H1 (cell line): ENCODE measurements at regions not wholly inside any gene's neighbourhood (a gene's known extent, or its start where the extent isn't known, plus 50 kb on each side); places are given as distances from the start of the nearest gene placed in this dataset.

Experiments used
- CTCF ChIA-PET: fragments of 300-600 bp; sonication (Branson Sonifier 250); formaldehyde crosslinking; loops from one replicate; lab custom pipeline; 2021; ENCODE audit not compliant: partially characterized antibody; lab: Charles Lee
- POLR2A ChIA-PET: fragments of 300-600 bp; sonication (Branson Sonifier 250); formaldehyde crosslinking; loops from one replicate; lab custom pipeline; 2021; ENCODE audit warnings: inconsistent platforms; ENCODE audit not compliant: partially characterized antibody; lab: Charles Lee
- DNase-seq, 2 experiments: peaks; one replicate each; pipeline versions ENCODE4 v3.0.0 to v3.0.0-alpha.2; 2010 to 2022; ENCODE audit warnings: low spot score in 2 of 2, low read depth in 1 of 2, mixed read lengths in 1 of 2
- FAIRE-seq: peaks from 2 replicates; lab custom pipeline; 2011; peaks lifted over from hg19 to GRCh38; lab: Jason Lieb, UNC
- H2AFZ ChIP-seq: 2 replicates; pipeline ENCODE4 v1.8.1; 2012; ENCODE audit warnings: low read length, inconsistent platforms
- H2AK5ac ChIP-seq: 2 replicates; pipeline ENCODE4 v1.6.1; 2013; ENCODE audit warnings: low read depth, low read length
- H2BK120ac ChIP-seq: replicated peaks from 2 replicates; pipeline ENCODE3; 2013; ENCODE audit warnings: low read depth, low read length, inconsistent platforms
- H2BK12ac ChIP-seq: 2 replicates; pipeline ENCODE4 v1.6.1; 2013; ENCODE audit warnings: low read depth, low read length
- H2BK15ac ChIP-seq: 2 replicates; pipeline ENCODE4 v1.6.1; 2013; ENCODE audit warnings: low read length
- H2BK20ac ChIP-seq: 2 replicates; pipeline ENCODE4 v1.6.1; 2013; ENCODE audit warnings: low read length
- H2BK5ac ChIP-seq: 2 replicates; pipeline ENCODE4 v1.6.1; 2013; ENCODE audit warnings: low read depth, low read length
- H3K14ac ChIP-seq: 2 replicates; pipeline ENCODE4 v1.6.1; 2013; ENCODE audit warnings: inconsistent platforms; ENCODE audit not compliant: insufficient read length
- H3K18ac ChIP-seq: 2 replicates; pipeline ENCODE4 v1.6.1; 2013; ENCODE audit warnings: low read length; ENCODE audit errors: extremely low read depth
- H3K23ac ChIP-seq: 2 replicates; pipeline ENCODE4 v1.6.1; 2013; ENCODE audit warnings: inconsistent platforms; ENCODE audit not compliant: insufficient read length
- H3K23me2 ChIP-seq: 2 replicates; pipeline ENCODE4 v1.6.1; 2013; ENCODE audit warnings: low read depth, low read length
- H3K27ac ChIP-seq: 2 replicates; pipeline ENCODE4 v1.6.1; 2011; ENCODE audit warnings: low read depth, low read length, inconsistent platforms
- H3K27me3 ChIP-seq, 4 experiments: replicated peaks in 1 of 4; 1 replicate in 1 of 4; 2 replicates in 3 of 4; pipeline versions ENCODE4 v1.6.1 to v1.8.1; 2011 to 2013; ENCODE audit warnings: low read length in 3 of 4, mild to moderate bottlenecking in 3 of 4, inconsistent platforms in 2 of 4, mixed read lengths in 2 of 4, moderate library complexity in 1 of 4; ENCODE audit not compliant: control insufficient read depth in 3 of 4, insufficient read depth in 3 of 4; ENCODE audit errors: extremely low read depth in 1 of 4
- H3K36me3 ChIP-seq, 4 experiments: 2 replicates each; pipeline versions ENCODE4 v1.6.1 to v1.8.1; 2011 to 2013; ENCODE audit warnings: mild to moderate bottlenecking in 4 of 4, low read length in 3 of 4, moderate library complexity in 2 of 4, control low read depth in 1 of 4, inconsistent platforms in 1 of 4; ENCODE audit not compliant: insufficient read depth in 4 of 4, control insufficient read depth in 2 of 4
- H3K4ac ChIP-seq: replicated peaks from 2 replicates; pipeline ENCODE3; 2013; ENCODE audit warnings: low read length, low read depth, mixed read lengths, inconsistent platforms; ENCODE audit not compliant: insufficient read length
- H3K4me1 ChIP-seq, 4 experiments: replicated peaks in 1 of 4; 1 replicate in 1 of 4; 2 replicates in 3 of 4; pipeline versions ENCODE4 v1.6.1 to v1.8.1; 2011 to 2013; ENCODE audit warnings: low read length in 3 of 4, inconsistent platforms in 2 of 4, mixed read lengths in 1 of 4; ENCODE audit not compliant: insufficient read depth in 4 of 4, control insufficient read depth in 3 of 4
- H3K4me2 ChIP-seq, 2 experiments: 2 replicates each; pipeline versions ENCODE4 v1.6.1 to v1.8.1; 2011 to 2013; ENCODE audit warnings: low read depth in 2 of 2, low read length in 2 of 2, control low read depth in 1 of 2, inconsistent platforms in 1 of 2, mild to moderate bottlenecking in 1 of 2; ENCODE audit not compliant: insufficient read depth in 1 of 2
- H3K4me3 ChIP-seq, 4 experiments: fragments of 200-600, 300-600 bp in 1 of 4; sonication (generic), shearing (Covaris generic), sonication (Bioruptor Twin) in 1 of 4; 2 replicates each; pipeline versions ENCODE4 v1.5.1 to v1.8.1; 2011 to 2016; ENCODE audit warnings: low read length in 4 of 4, low read depth in 3 of 4, control low read depth in 2 of 4, inconsistent platforms in 2 of 4, mild to moderate bottlenecking in 2 of 4, mixed read lengths in 1 of 4, moderate library complexity in 1 of 4; ENCODE audit not compliant: insufficient read depth in 2 of 4; ENCODE audit errors: extremely low read depth in 1 of 4
- H3K56ac ChIP-seq: replicated peaks from 2 replicates; pipeline ENCODE3; 2013; ENCODE audit warnings: low read depth, mild to moderate bottlenecking, mixed read lengths, low read length, inconsistent platforms; ENCODE audit not compliant: insufficient read length
- H3K79me1 ChIP-seq: 2 replicates; pipeline ENCODE4 v1.6.1; 2013; ENCODE audit warnings: low read depth, low read length, control low read depth
- H3K79me2 ChIP-seq, 2 experiments: 2 replicates each; pipeline versions ENCODE4 v1.6.1 to v1.8.1; 2012 to 2013; ENCODE audit warnings: low read length in 2 of 2, mild to moderate bottlenecking in 2 of 2, inconsistent platforms in 1 of 2; ENCODE audit not compliant: insufficient read depth in 2 of 2, control insufficient read depth in 1 of 2
- H3K9ac ChIP-seq, 4 experiments: replicated peaks in 1 of 4; 1 replicate in 1 of 4; 2 replicates in 3 of 4; pipeline versions ENCODE4 v1.6.1 to v1.8.1; 2011 to 2013; ENCODE audit warnings: low read depth in 3 of 4, low read length in 3 of 4, control low read depth in 2 of 4, mild to moderate bottlenecking in 2 of 4, moderate library complexity in 2 of 4, inconsistent platforms in 1 of 4; ENCODE audit errors: extremely low read depth in 1 of 4
- H3K9me3 ChIP-seq, 2 experiments: 2 replicates each; pipeline versions ENCODE4 v1.6.1 to v1.8.1; 2012 to 2013; ENCODE audit warnings: mild to moderate bottlenecking in 2 of 2, moderate library complexity in 2 of 2, control low read depth in 1 of 2, inconsistent platforms in 1 of 2, low read depth in 1 of 2, low read length in 1 of 2, mixed read lengths in 1 of 2; ENCODE audit not compliant: insufficient read depth in 2 of 2
- H4K20me1 ChIP-seq, 2 experiments: replicated peaks in 1 of 2; 2 replicates each; pipeline versions ENCODE3 to v1.8.1; 2011 to 2013; ENCODE audit warnings: inconsistent platforms in 2 of 2, low read length in 2 of 2, mild to moderate bottlenecking in 1 of 2; ENCODE audit not compliant: insufficient read depth in 2 of 2, control insufficient read depth in 1 of 2
- H4K5ac ChIP-seq: 2 replicates; pipeline ENCODE4 v1.6.1; 2013; ENCODE audit warnings: low read length, low read depth, mixed read lengths, inconsistent platforms; ENCODE audit not compliant: insufficient read length
- H4K8ac ChIP-seq: 2 replicates; pipeline ENCODE4 v1.8.0; 2013; ENCODE audit warnings: mild to moderate bottlenecking, moderate library complexity, low read length, inconsistent platforms; ENCODE audit not compliant: insufficient read depth; ENCODE audit errors: extremely low read depth
- H4K91ac ChIP-seq: replicated peaks from 2 replicates; pipeline ENCODE3; 2013; ENCODE audit warnings: low read length, mixed read lengths, inconsistent platforms; ENCODE audit not compliant: insufficient read length
- CHD1 ChIP-seq: IDR thresholded peaks from 2 replicates; pipeline ENCODE4 v1.6.1; 2012; ENCODE audit warnings: low read depth, low read length, improper control_type of control experiment
- CTBP2 ChIP-seq: IDR thresholded peaks from 2 replicates; pipeline ENCODE4 v1.7.0; 2011; ENCODE audit warnings: borderline replicate concordance, mild to moderate bottlenecking, moderate library complexity, mixed read lengths, low read length; ENCODE audit not compliant: insufficient read depth, insufficient read length
- EGR1 ChIP-seq: IDR thresholded peaks from 2 replicates; pipeline ENCODE4 v1.6.1; 2011; ENCODE audit warnings: low read depth, low read length, borderline replicate concordance
- KDM4A ChIP-seq: IDR thresholded peaks from one replicate; pipeline ENCODE4 v1.7.1; 2012; ENCODE audit warnings: low read depth, mild to moderate bottlenecking, moderate library complexity, low read length, inconsistent platforms; ENCODE audit not compliant: severe bottlenecking
- RNF2 ChIP-seq: fragments of 200-900, 300-1000 bp; sonication (generic); IDR thresholded peaks from 2 replicates; pipeline ENCODE4 v1.7.1; 2016; ENCODE audit warnings: borderline replicate concordance, low read depth, mild to moderate bottlenecking, antibody characterized with exemption, low read length; ENCODE audit not compliant: poor library complexity, severe bottlenecking; ENCODE audit errors: missing control alignments
- SAP30 ChIP-seq: fragments of 300-600 bp; sonication (generic); IDR thresholded peaks from 2 replicates; pipeline ENCODE4 v1.7.1; 2012; ENCODE audit warnings: low read length, moderate library complexity, mild to moderate bottlenecking, inconsistent platforms; ENCODE audit not compliant: insufficient read depth, insufficient replicate concordance
- SIRT6 ChIP-seq: IDR thresholded peaks from one replicate; pipeline ENCODE4 v1.7.1; 2012; ENCODE audit warnings: low read length, inconsistent platforms
- SP2 ChIP-seq: IDR thresholded peaks from 2 replicates; pipeline ENCODE4 v1.6.1; 2012; ENCODE audit warnings: mild to moderate bottlenecking, low read length, inconsistent platforms
- WGBS, 2 experiments: shearing (Covaris generic) in 1 of 2; methylation state at CpG; one replicate each; pipeline versions ENCODE4 v1.1.6 to v1.1.7; 2013 to 2015; ENCODE audit warnings: low lambda C conversion rate in 2 of 2, mixed read lengths in 2 of 2, inconsistent platforms in 1 of 2, low coverage in 1 of 2, missing lambda C conversion rate in 1 of 2; ENCODE audit not compliant: insufficient replicate concordance in 2 of 2, insufficient coverage in 1 of 2, insufficient read length in 1 of 2; ENCODE audit errors: extremely low coverage in 1 of 2, missing lambda C conversion rate in 1 of 2; 5-methylcytosine and 5-hydroxymethylcytosine counted together
- TF ChIP-seq, protein P1 (sequence below): IDR thresholded peaks from 2 replicates; pipeline ENCODE4 v1.6.1; 2012; ENCODE audit warnings: low read length, inconsistent platforms
- TF ChIP-seq, protein P2 (sequence below): IDR thresholded peaks from 2 replicates; pipeline ENCODE4 v1.6.1; 2012; ENCODE audit warnings: inconsistent platforms
- TF ChIP-seq, protein P3 (sequence below): IDR thresholded peaks from 2 replicates; pipeline ENCODE4 v1.6.1; 2012; ENCODE audit warnings: inconsistent platforms

DNA sequence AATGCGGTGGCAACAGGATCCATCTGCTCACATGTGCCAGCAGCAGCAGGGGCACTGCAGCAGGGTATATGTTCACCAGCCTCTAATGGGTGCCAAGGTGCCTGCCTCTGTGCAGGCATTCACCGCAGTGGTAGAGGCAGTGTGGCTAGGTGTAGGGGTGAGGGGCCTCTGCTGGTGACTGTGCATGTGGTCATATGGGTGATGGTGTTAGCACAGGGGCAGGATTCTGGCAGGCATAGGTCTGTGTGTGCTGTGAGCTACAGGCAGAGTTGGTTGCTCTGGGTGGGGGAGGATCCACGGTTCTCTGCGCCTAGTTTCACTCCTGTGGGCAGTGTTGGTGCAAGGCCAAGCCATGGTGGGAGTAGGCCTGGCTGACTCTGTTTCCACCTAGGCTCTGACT, 566.5 kb upstream of the GNPDA2 start:
- Histone ChIP-seq H3K4me3 (no peak overlapping the region), H2BK15ac (no peak overlapping the region), H2BK5ac (no peak overlapping the region), H3K9me3 (no peaks in the 10 kb centered on the region), H3K23ac (no peak overlapping the region), H2AFZ (no peak overlapping the region; the same call in 1 of the 2 replicates), H2AK5ac (no peak overlapping the region), H3K4me2 (no peak overlapping the region), H4K5ac (no peak overlapping the region), H2BK20ac (no peak overlapping the region), H3K36me3 (no peaks in the 10 kb centered on the region), H3K14ac (no peak overlapping the region), H4K20me1 (no peaks in the 10 kb centered on the region), H3K23me2 (no peaks in the 10 kb centered on the region), H2BK12ac (no peak overlapping the region), H4K8ac (no peak overlapping the region), H2BK120ac (no peak overlapping the region), H3K9ac (no peak overlapping the region; a peak in 1 of 7 replicates), H3K18ac (no peak overlapping the region), H3K56ac (no peak overlapping the region), H3K4me1 (no peaks in the 10 kb centered on the region), H3K4ac (no peak overlapping the region), H4K91ac (no peak overlapping the region), H3K79me1 (no peaks in the 10 kb centered on the region), H3K79me2 (no peaks in the 10 kb centered on the region), H3K27ac (no peak overlapping the region), H3K27me3 (no peaks in the 10 kb centered on the region)
- 94% methylated on average over 4 of the region's 4 CpGs; no CpG with 5 or more reads in 1 of the 2 experiments for WGBS, 2 experiments
- FAIRE-seq (no peak), DNase-seq (no peak)
- ChIA-PET POLR2A (no interaction called here), CTCF (no interaction called here)
- TF ChIP-seq, protein P1, sequence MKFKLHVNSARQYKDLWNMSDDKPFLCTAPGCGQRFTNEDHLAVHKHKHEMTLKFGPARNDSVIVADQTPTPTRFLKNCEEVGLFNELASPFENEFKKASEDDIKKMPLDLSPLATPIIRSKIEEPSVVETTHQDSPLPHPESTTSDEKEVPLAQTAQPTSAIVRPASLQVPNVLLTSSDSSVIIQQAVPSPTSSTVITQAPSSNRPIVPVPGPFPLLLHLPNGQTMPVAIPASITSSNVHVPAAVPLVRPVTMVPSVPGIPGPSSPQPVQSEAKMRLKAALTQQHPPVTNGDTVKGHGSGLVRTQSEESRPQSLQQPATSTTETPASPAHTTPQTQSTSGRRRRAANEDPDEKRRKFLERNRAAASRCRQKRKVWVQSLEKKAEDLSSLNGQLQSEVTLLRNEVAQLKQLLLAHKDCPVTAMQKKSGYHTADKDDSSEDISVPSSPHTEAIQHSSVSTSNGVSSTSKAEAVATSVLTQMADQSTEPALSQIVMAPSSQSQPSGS = no peak
- TF ChIP-seq EGR1 (no peak), SIRT6 (no peak), KDM4A (no peak), SAP30 (no peak), CHD1 (no peak), CTBP2 (no peak), SP2 (no peak), RNF2 (no peak)
- TF ChIP-seq, protein P2, sequence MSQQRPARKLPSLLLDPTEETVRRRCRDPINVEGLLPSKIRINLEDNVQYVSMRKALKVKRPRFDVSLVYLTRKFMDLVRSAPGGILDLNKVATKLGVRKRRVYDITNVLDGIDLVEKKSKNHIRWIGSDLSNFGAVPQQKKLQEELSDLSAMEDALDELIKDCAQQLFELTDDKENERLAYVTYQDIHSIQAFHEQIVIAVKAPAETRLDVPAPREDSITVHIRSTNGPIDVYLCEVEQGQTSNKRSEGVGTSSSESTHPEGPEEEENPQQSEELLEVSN = no peak
- TF ChIP-seq, protein P3, sequence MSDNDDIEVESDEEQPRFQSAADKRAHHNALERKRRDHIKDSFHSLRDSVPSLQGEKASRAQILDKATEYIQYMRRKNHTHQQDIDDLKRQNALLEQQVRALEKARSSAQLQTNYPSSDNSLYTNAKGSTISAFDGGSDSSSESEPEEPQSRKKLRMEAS = no peak
